Peyer's patch (tissue), 4 donors: ENCODE measurements at regions not wholly inside any gene's neighbourhood (a gene's known extent, or its start where the extent isn't known, plus 50 kb on each side); places are given as distances from the start of the nearest gene placed in this dataset.
A peak's percentile ranks its signal among the peaks of the same experiment; 100 is the strongest.

Experiments
- DNase-seq, 3 donors: peaks; one replicate each; pipeline ENCODE4 v3.0.0-alpha.2; 2017 to 2019
- H3K27ac ChIP-seq, 4 donors: fragments of 200-600 bp; sonication (generic); one replicate each; pipeline ENCODE4 v1.5.1; 2016 to 2019
- H3K27me3 ChIP-seq, 2 donors: fragments of 200-600 bp; sonication (generic); one replicate each; pipeline ENCODE4 v1.5.1; 2019
- H3K36me3 ChIP-seq, 3 donors: fragments of 200-600 bp; sonication (generic); one replicate each; pipeline ENCODE4 v1.5.1; 2016 to 2019
- H3K4me1 ChIP-seq, 4 donors: fragments of 200-600 bp; sonication (generic); one replicate each; pipeline ENCODE4 v1.5.1; 2016 to 2019
- H3K4me3 ChIP-seq, 4 donors: fragments of 200-600 bp; sonication (generic); 1 replicate in 3 of 4; 2 replicates in 1 of 4; pipeline ENCODE4 v1.5.1; 2016 to 2019; ENCODE audit warnings: mild to moderate bottlenecking in 1 of 4
- H3K9me3 ChIP-seq, 4 donors: fragments of 200-600 bp; sonication (generic); one replicate each; pipeline ENCODE4 v1.5.1; 2016 to 2019; ENCODE audit warnings: mild to moderate bottlenecking in 1 of 4
- POLR2A ChIP-seq, 2 donors: fragments of 450-650 bp; IDR thresholded peaks; one replicate each; pipeline ENCODE4 v1.5.1; 2017; ENCODE audit warnings: antibody characterized with exemption in 2 of 2, mild to moderate bottlenecking in 2 of 2, moderate library complexity in 2 of 2
- TF ChIP-seq, protein P1 (sequence below), 6 experiments: fragments of 450-650 bp in 4 of 6; fragments of 200-600 bp in 2 of 6; sonication (generic) in 1 of 6; IDR thresholded peaks; one replicate each; pipeline ENCODE4 v1.5.1; 2017 to 2019; ENCODE audit warnings: antibody characterized with exemption in 6 of 6, mild to moderate bottlenecking in 3 of 6, moderate library complexity in 1 of 6

DNA sequence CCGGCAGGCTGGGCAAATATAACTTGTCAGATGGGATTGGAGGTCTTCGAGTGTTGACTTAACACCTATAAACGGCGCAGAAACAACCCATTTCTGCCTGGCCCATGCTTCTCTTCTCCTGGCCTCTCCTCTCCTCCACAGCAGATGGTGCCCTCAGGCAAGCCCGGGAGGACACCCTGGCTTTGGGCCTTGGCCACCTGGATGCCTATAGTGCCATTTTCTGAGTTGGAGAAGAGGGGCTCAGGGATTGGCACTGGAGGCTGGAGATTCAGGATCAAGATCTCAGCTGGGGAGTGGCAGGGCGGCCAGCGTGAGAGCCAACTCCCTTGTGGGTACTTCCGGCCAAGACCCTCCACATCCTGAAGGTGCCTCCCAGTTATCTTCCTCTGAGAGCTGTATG lies 211.9 kb upstream of the PMEPA1 start:
- DNase-seq: no peak
- Histone ChIP-seq H3K27me3 (no peaks in the 10 kb centered on the region), H3K9me3 (peaks cover 0 to 9% (median 0%) of the 10 kb centered on the region in 4 donors), H3K4me3 (no peak overlapping the region), H3K27ac (no peak overlapping the region), H3K4me1 (peaks cover 0 to 8% (median 0%) of the 10 kb centered on the region in 4 donors), H3K36me3 (no peaks in the 10 kb centered on the region)
- TF ChIP-seq, protein P1, sequence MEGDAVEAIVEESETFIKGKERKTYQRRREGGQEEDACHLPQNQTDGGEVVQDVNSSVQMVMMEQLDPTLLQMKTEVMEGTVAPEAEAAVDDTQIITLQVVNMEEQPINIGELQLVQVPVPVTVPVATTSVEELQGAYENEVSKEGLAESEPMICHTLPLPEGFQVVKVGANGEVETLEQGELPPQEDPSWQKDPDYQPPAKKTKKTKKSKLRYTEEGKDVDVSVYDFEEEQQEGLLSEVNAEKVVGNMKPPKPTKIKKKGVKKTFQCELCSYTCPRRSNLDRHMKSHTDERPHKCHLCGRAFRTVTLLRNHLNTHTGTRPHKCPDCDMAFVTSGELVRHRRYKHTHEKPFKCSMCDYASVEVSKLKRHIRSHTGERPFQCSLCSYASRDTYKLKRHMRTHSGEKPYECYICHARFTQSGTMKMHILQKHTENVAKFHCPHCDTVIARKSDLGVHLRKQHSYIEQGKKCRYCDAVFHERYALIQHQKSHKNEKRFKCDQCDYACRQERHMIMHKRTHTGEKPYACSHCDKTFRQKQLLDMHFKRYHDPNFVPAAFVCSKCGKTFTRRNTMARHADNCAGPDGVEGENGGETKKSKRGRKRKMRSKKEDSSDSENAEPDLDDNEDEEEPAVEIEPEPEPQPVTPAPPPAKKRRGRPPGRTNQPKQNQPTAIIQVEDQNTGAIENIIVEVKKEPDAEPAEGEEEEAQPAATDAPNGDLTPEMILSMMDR (IDR thresholded peaks at IDR 0.05): no peak
- no peak for TF ChIP-seq POLR2A (IDR thresholded peaks at IDR 0.05)

DNA sequence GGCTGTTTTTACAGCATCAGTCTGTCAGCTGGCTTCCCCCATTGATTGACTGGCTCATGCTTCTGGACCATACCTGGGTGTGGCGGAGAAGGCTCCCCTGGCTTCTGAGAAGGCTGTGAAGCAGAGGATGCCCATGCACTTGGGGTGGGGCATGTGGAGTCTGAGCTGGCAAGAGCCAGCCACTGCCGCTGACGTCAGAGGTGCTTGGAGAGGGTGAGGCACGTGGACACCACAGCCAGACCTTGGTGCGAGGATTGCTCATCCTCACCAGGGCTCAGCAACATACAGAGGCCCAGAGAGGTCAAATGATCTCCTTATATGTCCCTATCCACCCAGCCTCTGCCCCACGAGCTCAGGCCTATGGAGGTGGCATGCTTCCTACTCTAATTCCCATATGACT lies 211.2 kb upstream of the PMEPA1 start:
- H3K27ac ChIP-seq: no peak overlapping the region
- DNase-seq: no peak
- H3K27me3 ChIP-seq: no peaks in the 10 kb centered on the region
- peaks cover 0 to 8% (median 0%) of the 10 kb centered on the region in 4 donors for H3K4me1 ChIP-seq
- H3K9me3 ChIP-seq: peaks cover 0 to 4% (median 0%) of the 10 kb centered on the region in 4 donors
- H3K36me3 ChIP-seq: no peaks in the 10 kb centered on the region
- no peak for TF ChIP-seq POLR2A (IDR thresholded peaks at IDR 0.05)
- TF ChIP-seq, protein P1 (IDR thresholded peaks at IDR 0.05): no peak
- H3K4me3 ChIP-seq: no peak overlapping the region

DNA sequence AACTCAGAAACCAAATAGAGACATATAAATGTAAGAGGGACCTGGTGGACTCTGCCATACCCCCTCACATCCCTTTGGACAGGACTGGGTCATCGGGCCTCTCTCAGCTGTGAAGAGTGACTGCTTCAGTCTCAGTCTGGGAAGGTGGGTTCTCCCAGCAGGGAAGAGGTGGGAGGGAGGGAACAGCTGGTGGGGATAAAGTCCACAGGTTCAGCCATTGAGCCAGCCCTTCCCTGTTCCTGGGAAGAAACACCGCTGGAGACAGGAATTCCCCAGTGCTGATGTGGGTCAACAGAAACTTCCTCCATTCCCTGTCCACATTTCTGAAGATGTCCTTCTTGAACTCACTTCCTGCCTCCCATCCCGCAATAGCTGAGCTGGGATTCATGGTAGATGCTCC lies 209.2 kb upstream of the PMEPA1 start:
- DNase-seq: peak in 2 of 3 donors; percentile 62 to 76
- Histone ChIP-seq H3K36me3 (no peaks in the 10 kb centered on the region), H3K27me3 (no peaks in the 10 kb centered on the region), H3K9me3 (no peaks in the 10 kb centered on the region), H3K27ac (peak overlapping the region in 3 of 4 donors; percentile 36 to 71 (median 61)), H3K4me3 (no peak overlapping the region), H3K4me1 (peaks cover 0 to 8% (median 0%) of the 10 kb centered on the region in 4 donors)
- no peak for TF ChIP-seq POLR2A (IDR thresholded peaks at IDR 0.05)
- TF ChIP-seq, protein P1 (IDR thresholded peaks at IDR 0.05): no peak

DNA sequence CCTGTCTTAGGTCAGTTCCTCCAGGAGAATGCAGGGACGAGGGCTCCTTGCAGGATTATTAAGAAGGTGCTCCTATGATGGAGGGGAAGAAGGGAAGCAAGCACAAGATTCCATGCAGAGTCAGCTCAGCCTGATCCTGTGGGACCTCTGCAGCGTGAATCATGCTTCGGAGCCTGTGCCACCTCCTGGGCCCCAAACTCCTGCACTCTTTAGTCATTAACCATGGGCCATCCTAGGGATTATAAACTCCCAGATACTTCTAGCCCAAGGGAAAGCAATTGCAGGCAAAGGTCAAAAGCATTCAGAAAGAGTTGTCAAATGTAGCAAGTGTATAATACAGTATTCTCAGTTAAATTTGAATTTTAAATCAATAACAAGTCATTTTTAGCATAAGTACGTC lies 208.7 kb upstream of the PMEPA1 start:
- H3K4me3 ChIP-seq: no peak overlapping the region
- no peaks in the 10 kb centered on the region for H3K27me3 ChIP-seq
- H3K4me1 ChIP-seq: peaks cover 0 to 8% (median 0%) of the 10 kb centered on the region in 4 donors
- TF ChIP-seq, protein P1 (IDR thresholded peaks at IDR 0.05): no peak
- TF ChIP-seq POLR2A (IDR thresholded peaks at IDR 0.05): no peak
- H3K36me3 ChIP-seq: no peaks in the 10 kb centered on the region
- DNase-seq: peak in 1 of 3 donors; percentile 68
- peak overlapping the region in 2 of 4 donors; percentile 61 to 71 for H3K27ac ChIP-seq
- no peaks in the 10 kb centered on the region for H3K9me3 ChIP-seq

DNA sequence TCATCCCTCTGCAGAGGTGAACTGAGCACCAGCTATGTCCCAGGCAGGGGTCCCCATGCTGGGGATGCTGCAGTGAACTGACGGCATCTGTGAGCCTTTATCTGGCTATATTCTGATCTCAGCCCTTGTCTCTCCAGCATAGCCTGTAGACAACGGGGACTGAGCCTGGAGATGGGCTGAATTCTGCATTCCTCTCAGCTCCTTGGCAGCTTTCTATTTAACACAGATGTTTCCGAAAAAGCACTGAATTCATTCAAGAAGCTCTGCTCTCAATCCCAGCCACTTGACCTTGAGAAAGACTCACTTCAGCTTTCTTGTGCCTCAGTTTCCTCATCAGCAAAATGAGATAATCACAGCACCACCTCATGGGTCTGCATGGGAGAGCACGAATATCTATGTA lies 204.4 kb upstream of the PMEPA1 start:
- H3K36me3 ChIP-seq: no peaks in the 10 kb centered on the region
- DNase-seq: no peak
- peaks cover 0 to 3% (median 0%) of the 10 kb centered on the region in 4 donors for H3K4me1 ChIP-seq
- no peaks in the 10 kb centered on the region for H3K27me3 ChIP-seq
- H3K27ac ChIP-seq: no peak overlapping the region
- TF ChIP-seq POLR2A (IDR thresholded peaks at IDR 0.05): no peak
- TF ChIP-seq, protein P1 (IDR thresholded peaks at IDR 0.05): no peak
- H3K4me3 ChIP-seq: no peak overlapping the region
- H3K9me3 ChIP-seq: no peaks in the 10 kb centered on the region
